Ishikawa (cell line): ENCODE measurements at regions not wholly inside any gene's neighbourhood (a gene's known extent, or its start where the extent isn't known, plus 50 kb on each side); places are given as distances from the start of the nearest gene placed in this dataset.

Experiments
- CEBPB ChIP-seq: IDR thresholded peaks from 2 replicates; pipeline ENCODE4 v1.6.1; 2012
- CREB1 ChIP-seq: IDR thresholded peaks from 2 replicates; pipeline ENCODE4 v1.6.1; 2012; ENCODE audit warnings: low read depth
- EGR1 ChIP-seq: IDR thresholded peaks from 2 replicates; pipeline ENCODE4 v1.6.1; 2012
- EP300 ChIP-seq: IDR thresholded peaks from 2 replicates; pipeline ENCODE4 v1.6.1; 2012; ENCODE audit warnings: borderline replicate concordance
- FOXM1 ChIP-seq: IDR thresholded peaks from 2 replicates; pipeline ENCODE4 v1.6.1; 2012; ENCODE audit warnings: low read depth, borderline replicate concordance
- MAX ChIP-seq: IDR thresholded peaks from 2 replicates; pipeline ENCODE4 v1.6.1; 2012
- RAD21 ChIP-seq: IDR thresholded peaks from 2 replicates; pipeline ENCODE4 v1.6.1; 2012; ENCODE audit warnings: low read depth
- REST ChIP-seq: IDR thresholded peaks from 2 replicates; pipeline ENCODE4 v1.6.1; 2012; ENCODE audit warnings: low read depth, mild to moderate bottlenecking
- TAF1 ChIP-seq: IDR thresholded peaks from 2 replicates; pipeline ENCODE4 v1.6.1; 2012; ENCODE audit warnings: low read depth, mild to moderate bottlenecking
- TCF12 ChIP-seq: IDR thresholded peaks from 2 replicates; pipeline ENCODE4 v1.6.1; 2012; ENCODE audit warnings: low read depth
- TEAD4 ChIP-seq: IDR thresholded peaks from 2 replicates; pipeline ENCODE4 v1.6.1; 2012
- USF1 ChIP-seq: IDR thresholded peaks from 2 replicates; pipeline ENCODE4 v1.6.1; 2012
- YY1 ChIP-seq: IDR thresholded peaks from 2 replicates; pipeline ENCODE4 v1.6.1; 2012; ENCODE audit warnings: low read depth
- ZBTB7A ChIP-seq: IDR thresholded peaks from 2 replicates; pipeline ENCODE4 v1.6.1; 2012; ENCODE audit warnings: low read depth

GRCh38 chr6:11858439-11858838, 79.8 kb upstream of the ADTRP start:
- TF ChIP-seq RAD21 (no peak), MAX (no peak), EP300 (no peak), TAF1 (no peak), CEBPB (no peak), FOXM1 (no peak), EGR1 (no peak), CREB1 (no peak), ZBTB7A (no peak), REST (no peak), USF1 (no peak), TCF12 (no peak), YY1 (no peak), TEAD4 (no peak)
